Thyroid gland (tissue), 4 donors: ENCODE measurements at regions not wholly inside any gene's neighbourhood (a gene's known extent, or its start where the extent isn't known, plus 50 kb on each side); places are given as distances from the start of the nearest gene placed in this dataset.

Experiments used
- POLR2A ChIP-seq, 2 donors: fragments of 450-650 bp; IDR thresholded peaks; one replicate each; pipeline ENCODE4 v1.6.1; 2017; ENCODE audit warnings: antibody characterized with exemption in 2 of 2, mild to moderate bottlenecking in 2 of 2, moderate library complexity in 1 of 2
- TF ChIP-seq, protein P1 (sequence below), 6 experiments: fragments of 200-600 bp in 3 of 6; fragments of 450-650 bp in 3 of 6; sonication (generic) in 3 of 6; IDR thresholded peaks; one replicate each; pipeline ENCODE4 v1.5.1; 2016 to 2019; ENCODE audit warnings: antibody characterized with exemption in 6 of 6, mild to moderate bottlenecking in 2 of 6, inconsistent platforms in 1 of 6, moderate library complexity in 1 of 6

DNA sequence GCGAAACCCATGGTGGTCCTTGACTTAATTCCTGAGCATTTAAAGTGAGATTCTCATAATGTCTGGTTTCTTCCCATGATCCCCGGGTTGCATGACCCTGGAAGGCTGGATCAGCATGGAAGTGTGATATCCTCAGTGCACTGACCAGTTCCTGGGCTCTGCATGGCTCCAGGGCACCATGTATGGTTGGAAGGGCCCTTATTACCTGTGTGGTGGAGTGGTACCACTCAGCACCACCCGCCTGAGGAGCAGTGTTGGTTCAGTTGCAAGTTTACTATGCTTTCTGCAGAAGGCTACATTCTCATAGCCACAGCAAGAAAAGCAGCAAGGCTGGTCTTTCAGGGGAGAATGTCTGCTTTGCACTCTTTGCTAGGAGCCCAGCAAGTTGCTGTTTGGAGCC is 325.7 kb upstream of the MKI67 start:
- TF ChIP-seq, protein P1, sequence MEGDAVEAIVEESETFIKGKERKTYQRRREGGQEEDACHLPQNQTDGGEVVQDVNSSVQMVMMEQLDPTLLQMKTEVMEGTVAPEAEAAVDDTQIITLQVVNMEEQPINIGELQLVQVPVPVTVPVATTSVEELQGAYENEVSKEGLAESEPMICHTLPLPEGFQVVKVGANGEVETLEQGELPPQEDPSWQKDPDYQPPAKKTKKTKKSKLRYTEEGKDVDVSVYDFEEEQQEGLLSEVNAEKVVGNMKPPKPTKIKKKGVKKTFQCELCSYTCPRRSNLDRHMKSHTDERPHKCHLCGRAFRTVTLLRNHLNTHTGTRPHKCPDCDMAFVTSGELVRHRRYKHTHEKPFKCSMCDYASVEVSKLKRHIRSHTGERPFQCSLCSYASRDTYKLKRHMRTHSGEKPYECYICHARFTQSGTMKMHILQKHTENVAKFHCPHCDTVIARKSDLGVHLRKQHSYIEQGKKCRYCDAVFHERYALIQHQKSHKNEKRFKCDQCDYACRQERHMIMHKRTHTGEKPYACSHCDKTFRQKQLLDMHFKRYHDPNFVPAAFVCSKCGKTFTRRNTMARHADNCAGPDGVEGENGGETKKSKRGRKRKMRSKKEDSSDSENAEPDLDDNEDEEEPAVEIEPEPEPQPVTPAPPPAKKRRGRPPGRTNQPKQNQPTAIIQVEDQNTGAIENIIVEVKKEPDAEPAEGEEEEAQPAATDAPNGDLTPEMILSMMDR (IDR thresholded peaks at IDR 0.05) = no peak
- TF ChIP-seq POLR2A (IDR thresholded peaks at IDR 0.05) = no peak
